GM23338 (cell line): ENCODE measurements at regions not wholly inside any gene's neighbourhood (a gene's known extent, or its start where the extent isn't known, plus 50 kb on each side); places are given as distances from the start of the nearest gene placed in this dataset.

Experiments used
- ATAC-seq: fragments of 200-7000 bp; cut with Tn5 transposase; 3 replicates; pipeline ENCODE4 v1.9.1; 2020
- DNase-seq: peaks from one replicate; pipeline ENCODE4 v3.0.0-alpha.2; 2015; ENCODE audit warnings: low spot score
- H2AFZ ChIP-seq: fragments of 200-600 bp; sonication (generic); 2 replicates; pipeline ENCODE4 v1.8.0; 2016; ENCODE audit warnings: antibody characterized with exemption, mild to moderate bottlenecking, moderate library complexity
- H3F3A ChIP-seq: fragments of 200-600 bp; sonication (generic); replicated peaks from 2 replicates; pipeline ENCODE4 v1.8.0; 2017; ENCODE audit warnings: antibody characterized with exemption, mixed run types, low read depth
- H3K27ac ChIP-seq: fragments of 200-600 bp; sonication (generic); 2 replicates; pipeline ENCODE4 v1.6.1; 2016; ENCODE audit warnings: low read depth
- H3K27me3 ChIP-seq: fragments of 200-600 bp; sonication (generic); 2 replicates; pipeline ENCODE4 v1.8.0; 2016; ENCODE audit warnings: mild to moderate bottlenecking, mixed run types, moderate library complexity; ENCODE audit not compliant: insufficient read depth
- H3K36me3 ChIP-seq: fragments of 200-600 bp; sonication (generic); 2 replicates; pipeline ENCODE4 v1.8.0; 2016; ENCODE audit warnings: mild to moderate bottlenecking; ENCODE audit not compliant: insufficient read depth
- H3K4me1 ChIP-seq: fragments of 200-600 bp; sonication (generic); 2 replicates; pipeline ENCODE4 v1.8.0; 2016; ENCODE audit warnings: mild to moderate bottlenecking, moderate library complexity; ENCODE audit not compliant: insufficient read depth
- H3K4me2 ChIP-seq: fragments of 200-600 bp; sonication (generic); 2 replicates; pipeline ENCODE4 v1.7.1; 2017; ENCODE audit warnings: mixed run types
- H3K4me3 ChIP-seq: fragments of 200-600 bp; sonication (generic); 2 replicates; pipeline ENCODE4 v1.6.1; 2016; ENCODE audit warnings: mixed run types
- H3K79me2 ChIP-seq: fragments of 200-600 bp; sonication (generic); replicated peaks from 2 replicates; pipeline ENCODE4 v1.8.0; 2017; ENCODE audit warnings: mild to moderate bottlenecking; ENCODE audit not compliant: insufficient read depth
- H3K9me2 ChIP-seq: fragments of 200-600 bp; sonication (generic); 2 replicates; pipeline ENCODE4 v1.8.0; 2017; ENCODE audit not compliant: insufficient read depth
- H4K20me1 ChIP-seq: fragments of 200-600 bp; sonication (generic); replicated peaks from 2 replicates; pipeline ENCODE4 v1.8.0; 2017; ENCODE audit warnings: mild to moderate bottlenecking; ENCODE audit not compliant: insufficient read depth
- H3K27ac Mint-ChIP-seq: 2 replicates; pipeline ENCODE4 v1.8.0; 2020; ENCODE audit warnings: inconsistent platforms, mild to moderate bottlenecking, moderate library complexity, mixed read lengths
- H3K27me3 Mint-ChIP-seq: 3 replicates; pipeline ENCODE4 v1.8.0; 2022; ENCODE audit warnings: low read depth, mild to moderate bottlenecking, moderate library complexity, mixed read lengths, inconsistent platforms; ENCODE audit not compliant: insufficient read depth, poor library complexity
- H3K36me3 Mint-ChIP-seq: 3 replicates; pipeline ENCODE4 v1.8.0; 2021; ENCODE audit warnings: low read depth, mild to moderate bottlenecking, inconsistent platforms, moderate library complexity, mixed read lengths
- H3K4me1 Mint-ChIP-seq: 3 replicates; pipeline ENCODE4 v1.8.0; 2020; ENCODE audit warnings: mild to moderate bottlenecking, inconsistent platforms, mixed read lengths
- H3K4me3 Mint-ChIP-seq: 3 replicates; pipeline ENCODE4 v1.8.0; 2021; ENCODE audit warnings: moderate library complexity, mild to moderate bottlenecking, inconsistent platforms, mixed read lengths
- H3K9me3 Mint-ChIP-seq: 3 replicates; pipeline ENCODE4 v1.8.0; 2020; ENCODE audit warnings: moderate library complexity, mild to moderate bottlenecking, inconsistent platforms, mixed read lengths
- CREB1 ChIP-seq: fragments of 250-450 bp; sonication (Bioruptor Pico); IDR thresholded peaks from 2 replicates; pipeline ENCODE4 v1.5.0; 2020; ENCODE audit warnings: low read depth, mild to moderate bottlenecking, moderate library complexity
- EZH2 ChIP-seq: fragments of 200-600 bp; sonication (generic); IDR thresholded peaks from one replicate; pipeline ENCODE4 v1.8.0; 2017; ENCODE audit warnings: antibody characterized with exemption, mild to moderate bottlenecking, low read depth; ENCODE audit not compliant: unreplicated experiment
- EZH2phosphoT487 ChIP-seq: fragments of 200-600 bp; sonication (generic); IDR thresholded peaks from one replicate; pipeline ENCODE4 v1.8.1; 2018; ENCODE audit warnings: antibody characterized with exemption; ENCODE audit not compliant: unreplicated experiment
- JUNB ChIP-seq: IDR thresholded peaks from one replicate; pipeline ENCODE4 v1.6.1; 2016; ENCODE audit warnings: antibody characterized with exemption; ENCODE audit not compliant: unreplicated experiment
- NANOG ChIP-seq: IDR thresholded peaks from 2 replicates; pipeline ENCODE4 v1.6.1; 2016; ENCODE audit warnings: antibody characterized with exemption, borderline replicate concordance
- POLR2AphosphoS5 ChIP-seq: IDR thresholded peaks from 2 replicates; pipeline ENCODE4 v1.6.1; 2016; ENCODE audit warnings: antibody characterized with exemption, low read depth
- ZNF114 ChIP-seq: fragments of 250-450 bp; sonication (Bioruptor Pico); IDR thresholded peaks from 2 replicates; pipeline ENCODE4 v1.5.0; 2020; ENCODE audit warnings: mild to moderate bottlenecking, moderate library complexity
- ZNF331 ChIP-seq: fragments of 250-450 bp; sonication (Bioruptor Pico); IDR thresholded peaks from 2 replicates; pipeline ENCODE4 v1.5.0; 2020; ENCODE audit warnings: low read depth, mild to moderate bottlenecking, moderate library complexity
- TF ChIP-seq, protein P1 (sequence below): IDR thresholded peaks from one replicate; pipeline ENCODE4 v1.6.1; 2018; ENCODE audit warnings: antibody characterized with exemption; ENCODE audit not compliant: unreplicated experiment
- TF ChIP-seq, protein P2 (sequence below): IDR thresholded peaks from 2 replicates; pipeline ENCODE4 v1.6.1; 2016; ENCODE audit warnings: antibody characterized with exemption
- TF ChIP-seq, protein P3 (sequence below): fragments of 250-450 bp; sonication (Bioruptor Pico); IDR thresholded peaks from 2 replicates; pipeline ENCODE4 v1.5.0; 2020; ENCODE audit warnings: mild to moderate bottlenecking, moderate library complexity
- TF ChIP-seq, protein P4 (sequence below), 2 experiments: fragments of 200-600 bp in 1 of 2; sonication (generic) in 1 of 2; conservative IDR thresholded peaks; 2 replicates each; pipeline versions ENCODE4 v1.5.1 to v1.6.1; 2016 to 2017; ENCODE audit warnings: antibody characterized with exemption in 2 of 2, low read depth in 2 of 2, mild to moderate bottlenecking in 2 of 2, moderate library complexity in 1 of 2

DNA sequence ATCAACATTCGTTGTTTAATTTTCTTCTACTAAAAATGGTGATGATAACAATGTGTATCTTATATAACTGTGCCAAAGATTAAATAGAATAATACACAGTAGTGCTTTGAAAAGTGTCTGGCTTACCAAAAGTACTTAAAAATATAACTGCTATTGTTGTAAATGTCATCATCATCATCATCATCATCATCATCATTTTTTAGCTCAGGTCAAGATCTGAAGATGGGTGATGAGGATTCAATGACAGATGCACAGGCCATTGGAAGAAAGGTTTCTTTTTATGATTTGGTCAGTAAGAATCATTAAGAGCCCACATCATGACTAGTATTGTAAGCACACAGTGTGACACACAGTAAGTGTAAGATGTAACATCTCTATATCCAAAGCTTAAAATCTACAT, 795.2 kb downstream of the SLC4A3 start:
- no peaks in the 10 kb centered on the region for H4K20me1 ChIP-seq
- TF ChIP-seq, protein P1, sequence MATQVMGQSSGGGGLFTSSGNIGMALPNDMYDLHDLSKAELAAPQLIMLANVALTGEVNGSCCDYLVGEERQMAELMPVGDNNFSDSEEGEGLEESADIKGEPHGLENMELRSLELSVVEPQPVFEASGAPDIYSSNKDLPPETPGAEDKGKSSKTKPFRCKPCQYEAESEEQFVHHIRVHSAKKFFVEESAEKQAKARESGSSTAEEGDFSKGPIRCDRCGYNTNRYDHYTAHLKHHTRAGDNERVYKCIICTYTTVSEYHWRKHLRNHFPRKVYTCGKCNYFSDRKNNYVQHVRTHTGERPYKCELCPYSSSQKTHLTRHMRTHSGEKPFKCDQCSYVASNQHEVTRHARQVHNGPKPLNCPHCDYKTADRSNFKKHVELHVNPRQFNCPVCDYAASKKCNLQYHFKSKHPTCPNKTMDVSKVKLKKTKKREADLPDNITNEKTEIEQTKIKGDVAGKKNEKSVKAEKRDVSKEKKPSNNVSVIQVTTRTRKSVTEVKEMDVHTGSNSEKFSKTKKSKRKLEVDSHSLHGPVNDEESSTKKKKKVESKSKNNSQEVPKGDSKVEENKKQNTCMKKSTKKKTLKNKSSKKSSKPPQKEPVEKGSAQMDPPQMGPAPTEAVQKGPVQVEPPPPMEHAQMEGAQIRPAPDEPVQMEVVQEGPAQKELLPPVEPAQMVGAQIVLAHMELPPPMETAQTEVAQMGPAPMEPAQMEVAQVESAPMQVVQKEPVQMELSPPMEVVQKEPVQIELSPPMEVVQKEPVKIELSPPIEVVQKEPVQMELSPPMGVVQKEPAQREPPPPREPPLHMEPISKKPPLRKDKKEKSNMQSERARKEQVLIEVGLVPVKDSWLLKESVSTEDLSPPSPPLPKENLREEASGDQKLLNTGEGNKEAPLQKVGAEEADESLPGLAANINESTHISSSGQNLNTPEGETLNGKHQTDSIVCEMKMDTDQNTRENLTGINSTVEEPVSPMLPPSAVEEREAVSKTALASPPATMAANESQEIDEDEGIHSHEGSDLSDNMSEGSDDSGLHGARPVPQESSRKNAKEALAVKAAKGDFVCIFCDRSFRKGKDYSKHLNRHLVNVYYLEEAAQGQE, result no peak
- no peak for TF ChIP-seq EZH2phosphoT487
- TF ChIP-seq, protein P2, sequence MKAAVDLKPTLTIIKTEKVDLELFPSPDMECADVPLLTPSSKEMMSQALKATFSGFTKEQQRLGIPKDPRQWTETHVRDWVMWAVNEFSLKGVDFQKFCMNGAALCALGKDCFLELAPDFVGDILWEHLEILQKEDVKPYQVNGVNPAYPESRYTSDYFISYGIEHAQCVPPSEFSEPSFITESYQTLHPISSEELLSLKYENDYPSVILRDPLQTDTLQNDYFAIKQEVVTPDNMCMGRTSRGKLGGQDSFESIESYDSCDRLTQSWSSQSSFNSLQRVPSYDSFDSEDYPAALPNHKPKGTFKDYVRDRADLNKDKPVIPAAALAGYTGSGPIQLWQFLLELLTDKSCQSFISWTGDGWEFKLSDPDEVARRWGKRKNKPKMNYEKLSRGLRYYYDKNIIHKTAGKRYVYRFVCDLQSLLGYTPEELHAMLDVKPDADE, result no peak
- TF ChIP-seq EZH2, result no peak
- TF ChIP-seq, protein P3, sequence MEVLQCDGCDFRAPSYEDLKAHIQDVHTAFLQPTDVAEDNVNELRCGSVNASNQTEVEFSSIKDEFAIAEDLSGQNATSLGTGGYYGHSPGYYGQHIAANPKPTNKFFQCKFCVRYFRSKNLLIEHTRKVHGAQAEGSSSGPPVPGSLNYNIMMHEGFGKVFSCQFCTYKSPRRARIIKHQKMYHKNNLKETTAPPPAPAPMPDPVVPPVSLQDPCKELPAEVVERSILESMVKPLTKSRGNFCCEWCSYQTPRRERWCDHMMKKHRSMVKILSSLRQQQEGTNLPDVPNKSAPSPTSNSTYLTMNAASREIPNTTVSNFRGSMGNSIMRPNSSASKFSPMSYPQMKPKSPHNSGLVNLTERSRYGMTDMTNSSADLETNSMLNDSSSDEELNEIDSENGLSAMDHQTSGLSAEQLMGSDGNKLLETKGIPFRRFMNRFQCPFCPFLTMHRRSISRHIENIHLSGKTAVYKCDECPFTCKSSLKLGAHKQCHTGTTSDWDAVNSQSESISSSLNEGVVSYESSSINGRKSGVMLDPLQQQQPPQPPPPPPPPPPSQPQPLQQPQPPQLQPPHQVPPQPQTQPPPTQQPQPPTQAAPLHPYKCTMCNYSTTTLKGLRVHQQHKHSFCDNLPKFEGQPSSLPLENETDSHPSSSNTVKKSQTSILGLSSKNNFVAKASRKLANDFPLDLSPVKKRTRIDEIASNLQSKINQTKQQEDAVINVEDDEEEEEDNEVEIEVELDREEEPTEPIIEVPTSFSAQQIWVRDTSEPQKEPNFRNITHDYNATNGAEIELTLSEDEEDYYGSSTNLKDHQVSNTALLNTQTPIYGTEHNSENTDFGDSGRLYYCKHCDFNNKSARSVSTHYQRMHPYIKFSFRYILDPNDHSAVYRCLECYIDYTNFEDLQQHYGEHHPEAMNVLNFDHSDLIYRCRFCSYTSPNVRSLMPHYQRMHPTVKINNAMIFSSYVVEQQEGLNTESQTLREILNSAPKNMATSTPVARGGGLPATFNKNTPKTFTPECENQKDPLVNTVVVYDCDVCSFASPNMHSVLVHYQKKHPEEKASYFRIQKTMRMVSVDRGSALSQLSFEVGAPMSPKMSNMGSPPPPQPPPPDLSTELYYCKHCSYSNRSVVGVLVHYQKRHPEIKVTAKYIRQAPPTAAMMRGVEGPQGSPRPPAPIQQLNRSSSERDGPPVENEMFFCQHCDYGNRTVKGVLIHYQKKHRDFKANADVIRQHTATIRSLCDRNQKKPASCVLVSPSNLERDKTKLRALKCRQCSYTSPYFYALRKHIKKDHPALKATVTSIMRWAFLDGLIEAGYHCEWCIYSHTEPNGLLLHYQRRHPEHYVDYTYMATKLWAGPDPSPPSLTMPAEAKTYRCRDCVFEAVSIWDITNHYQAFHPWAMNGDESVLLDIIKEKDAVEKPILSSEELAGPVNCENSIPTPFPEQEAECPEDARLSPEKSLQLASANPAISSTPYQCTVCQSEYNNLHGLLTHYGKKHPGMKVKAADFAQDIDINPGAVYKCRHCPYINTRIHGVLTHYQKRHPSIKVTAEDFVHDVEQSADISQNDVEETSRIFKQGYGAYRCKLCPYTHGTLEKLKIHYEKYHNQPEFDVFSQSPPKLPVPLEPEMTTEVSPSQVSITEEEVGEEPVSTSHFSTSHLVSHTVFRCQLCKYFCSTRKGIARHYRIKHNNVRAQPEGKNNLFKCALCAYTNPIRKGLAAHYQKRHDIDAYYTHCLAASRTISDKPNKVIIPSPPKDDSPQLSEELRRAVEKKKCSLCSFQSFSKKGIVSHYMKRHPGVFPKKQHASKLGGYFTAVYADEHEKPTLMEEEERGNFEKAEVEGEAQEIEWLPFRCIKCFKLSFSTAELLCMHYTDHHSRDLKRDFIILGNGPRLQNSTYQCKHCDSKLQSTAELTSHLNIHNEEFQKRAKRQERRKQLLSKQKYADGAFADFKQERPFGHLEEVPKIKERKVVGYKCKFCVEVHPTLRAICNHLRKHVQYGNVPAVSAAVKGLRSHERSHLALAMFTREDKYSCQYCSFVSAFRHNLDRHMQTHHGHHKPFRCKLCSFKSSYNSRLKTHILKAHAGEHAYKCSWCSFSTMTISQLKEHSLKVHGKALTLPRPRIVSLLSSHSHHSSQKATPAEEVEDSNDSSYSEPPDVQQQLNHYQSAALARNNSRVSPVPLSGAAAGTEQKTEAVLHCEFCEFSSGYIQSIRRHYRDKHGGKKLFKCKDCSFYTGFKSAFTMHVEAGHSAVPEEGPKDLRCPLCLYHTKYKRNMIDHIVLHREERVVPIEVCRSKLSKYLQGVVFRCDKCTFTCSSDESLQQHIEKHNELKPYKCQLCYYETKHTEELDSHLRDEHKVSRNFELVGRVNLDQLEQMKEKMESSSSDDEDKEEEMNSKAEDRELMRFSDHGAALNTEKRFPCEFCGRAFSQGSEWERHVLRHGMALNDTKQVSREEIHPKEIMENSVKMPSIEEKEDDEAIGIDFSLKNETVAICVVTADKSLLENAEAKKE (CRISPR knock-in tag), result no peak
- TF ChIP-seq ZNF331 (CRISPR knock-in tag), result no peak
- TF ChIP-seq, protein P4, sequence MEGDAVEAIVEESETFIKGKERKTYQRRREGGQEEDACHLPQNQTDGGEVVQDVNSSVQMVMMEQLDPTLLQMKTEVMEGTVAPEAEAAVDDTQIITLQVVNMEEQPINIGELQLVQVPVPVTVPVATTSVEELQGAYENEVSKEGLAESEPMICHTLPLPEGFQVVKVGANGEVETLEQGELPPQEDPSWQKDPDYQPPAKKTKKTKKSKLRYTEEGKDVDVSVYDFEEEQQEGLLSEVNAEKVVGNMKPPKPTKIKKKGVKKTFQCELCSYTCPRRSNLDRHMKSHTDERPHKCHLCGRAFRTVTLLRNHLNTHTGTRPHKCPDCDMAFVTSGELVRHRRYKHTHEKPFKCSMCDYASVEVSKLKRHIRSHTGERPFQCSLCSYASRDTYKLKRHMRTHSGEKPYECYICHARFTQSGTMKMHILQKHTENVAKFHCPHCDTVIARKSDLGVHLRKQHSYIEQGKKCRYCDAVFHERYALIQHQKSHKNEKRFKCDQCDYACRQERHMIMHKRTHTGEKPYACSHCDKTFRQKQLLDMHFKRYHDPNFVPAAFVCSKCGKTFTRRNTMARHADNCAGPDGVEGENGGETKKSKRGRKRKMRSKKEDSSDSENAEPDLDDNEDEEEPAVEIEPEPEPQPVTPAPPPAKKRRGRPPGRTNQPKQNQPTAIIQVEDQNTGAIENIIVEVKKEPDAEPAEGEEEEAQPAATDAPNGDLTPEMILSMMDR (conservative IDR thresholded peaks at IDR 0.05; ENCODE audit: low read depth in 2 of 2), result no peak
- no peak for TF ChIP-seq CREB1 (CRISPR knock-in tag)
- TF ChIP-seq POLR2AphosphoS5, result no peak
- TF ChIP-seq JUNB, result no peak
- TF ChIP-seq NANOG, result no peak
- no peak for TF ChIP-seq ZNF114 (CRISPR knock-in tag)
- H3K36me3 ChIP-seq, result no peaks in the 10 kb centered on the region
- no peak overlapping the region for H3K4me3 Mint-ChIP-seq
- DNase-seq (no peak), ATAC-seq (no peak)
- no peaks in the 10 kb centered on the region for H3K79me2 ChIP-seq
- H3K4me1 Mint-ChIP-seq, result peaks cover 14% of the 10 kb centered on the region
- H3K36me3 Mint-ChIP-seq, result no peaks in the 10 kb centered on the region
- no peak overlapping the region for H3K27ac ChIP-seq
- H3K4me1 ChIP-seq, result peaks cover 6% of the 10 kb centered on the region; the same call in 1 of the 2 replicates
- H3K27me3 Mint-ChIP-seq, result no peaks in the 10 kb centered on the region
- no peaks in the 10 kb centered on the region for H3K27me3 ChIP-seq
- H3F3A ChIP-seq, result no peaks in the 10 kb centered on the region
- peaks cover 7% of the 10 kb centered on the region; the same call in 2 of the 3 replicates for H3K9me3 Mint-ChIP-seq
- no peak overlapping the region for H3K4me3 ChIP-seq
- no peak overlapping the region for H3K4me2 ChIP-seq
- H3K27ac Mint-ChIP-seq, result no peak overlapping the region
- peaks cover 12% of the 10 kb centered on the region for H3K9me2 ChIP-seq
- H2AFZ ChIP-seq, result no peak overlapping the region
